CD4-positive, alpha-beta T cell (primary cell): ENCODE measurements at regions not wholly inside any gene's neighbourhood (a gene's known extent, or its start where the extent isn't known, plus 50 kb on each side); places are given as distances from the start of the nearest gene placed in this dataset.

Experiments used
- ATAC-seq: fragments of 200-7000 bp; cut with Tn5 transposase; one replicate; pipeline ENCODE4 v1.10.0; 2022; ENCODE audit warnings: mild to moderate bottlenecking; ENCODE audit not compliant: poor library complexity
- CTCF ChIA-PET: fragments of 350-600 bp; sonication (Branson Sonifier 250); formaldehyde crosslinking; loops from one replicate; lab custom pipeline; 2021; ENCODE audit warnings: antibody characterized with exemption, inconsistent platforms; lab: Charles Lee
- POLR2A ChIA-PET: fragments of 350-600 bp; sonication (Branson Sonifier 250); formaldehyde crosslinking; loops from one replicate; lab custom pipeline; 2021; ENCODE audit warnings: antibody characterized with exemption, inconsistent platforms; lab: Charles Lee
- DNase-seq, 14 experiments: peaks; one replicate each; pipeline ENCODE4 v3.0.0-alpha.2; 2013 to 2020; ENCODE audit warnings: mixed read lengths in 2 of 14
- H3K27ac ChIP-seq, 2 donors: one replicate each; pipeline versions ENCODE4 v1.5.1 to v1.7.0; 2013; ENCODE audit warnings: low read length in 2 of 2, low read depth in 1 of 2, mild to moderate bottlenecking in 1 of 2
- H3K27me3 ChIP-seq, 2 experiments: 1 replicate in 1 of 2; 2 replicates in 1 of 2; pipeline versions ENCODE4 v1.6.1 to v1.7.0; 2013; ENCODE audit warnings: low read length in 2 of 2, control low read depth in 1 of 2, mild to moderate bottlenecking in 1 of 2, moderate library complexity in 1 of 2; ENCODE audit not compliant: insufficient read depth in 2 of 2, control insufficient read depth in 1 of 2
- H3K36me3 ChIP-seq: one replicate; pipeline ENCODE4 v1.6.1; 2013; ENCODE audit warnings: low read length, control low read depth; ENCODE audit not compliant: insufficient read depth
- H3K4me1 ChIP-seq: one replicate; pipeline ENCODE4 v1.6.1; 2013; ENCODE audit warnings: low read length, control low read depth; ENCODE audit not compliant: insufficient read depth
- H3K4me3 ChIP-seq: one replicate; pipeline ENCODE4 v1.5.1; 2013; ENCODE audit warnings: mild to moderate bottlenecking, low read length, moderate library complexity
- H3K9me3 ChIP-seq, 2 experiments: 1 replicate in 1 of 2; 2 replicates in 1 of 2; pipeline versions ENCODE4 v1.6.1 to v1.7.0; 2013; ENCODE audit warnings: low read length in 2 of 2, mild to moderate bottlenecking in 2 of 2, control low read depth in 1 of 2, moderate library complexity in 1 of 2; ENCODE audit not compliant: control insufficient read depth in 1 of 2, insufficient read depth in 1 of 2
- H3K27ac Mint-ChIP-seq: one replicate; pipeline ENCODE4 v1.8.0; 2020; ENCODE audit warnings: mixed read lengths
- H3K27me3 Mint-ChIP-seq: one replicate; pipeline ENCODE4 v1.8.0; 2021; ENCODE audit warnings: mixed read lengths
- H3K36me3 Mint-ChIP-seq: one replicate; pipeline ENCODE4 v1.8.0; 2021; ENCODE audit warnings: low read depth, mixed read lengths
- H3K4me1 Mint-ChIP-seq: one replicate; pipeline ENCODE4 v1.8.0; 2021; ENCODE audit warnings: low read depth, mixed read lengths
- H3K4me3 Mint-ChIP-seq: one replicate; pipeline ENCODE4 v1.8.0; 2020; ENCODE audit warnings: mild to moderate bottlenecking, mixed read lengths
- H3K9me3 Mint-ChIP-seq: one replicate; pipeline ENCODE4 v1.8.0; 2020; ENCODE audit warnings: mixed read lengths
- CTCF ChIP-seq: fragments of 200-600 bp; IDR thresholded peaks from one replicate; pipeline ENCODE4 v1.8.0; 2022; ENCODE audit warnings: antibody characterized with exemption, mild to moderate bottlenecking
- intact Hi-C, 2 experiments: fragments of 100-400 bp; cut with DNase I in 1 of 2; cut with micrococcal nuclease in 1 of 2; formaldehyde crosslinking; loops; one replicate each; pipeline versions ENCODE4 v1.15.1 to v1.9.0; 2023 to 2025; cut with DNase I, micrococcal nuclease

DNA sequence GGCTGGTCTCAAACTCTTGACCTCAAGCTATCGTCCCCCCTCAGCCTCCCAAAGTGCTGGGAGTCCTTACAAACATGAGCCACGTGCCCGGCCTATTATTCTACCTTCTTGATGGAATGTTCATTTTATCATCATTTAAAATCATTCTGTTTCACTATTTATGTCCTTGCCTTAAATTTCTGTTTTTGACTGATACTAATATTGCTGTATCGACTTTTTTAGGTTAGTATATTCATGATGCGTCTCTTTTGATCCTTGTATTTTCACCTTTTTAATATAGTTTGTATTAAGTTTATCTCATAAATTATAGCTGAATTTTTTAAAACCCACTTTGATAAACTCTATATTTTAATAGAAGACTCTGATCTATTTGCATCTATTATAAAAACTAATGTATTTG lies 98.4 kb upstream of the STXBP5 start:
- H3K9me3 Mint-ChIP-seq: no peaks in the 10 kb centered on the region
- no peak overlapping the region for H3K27ac Mint-ChIP-seq
- H3K36me3 Mint-ChIP-seq: no peaks in the 10 kb centered on the region
- H3K4me1 Mint-ChIP-seq: peaks cover 54% of the 10 kb centered on the region
- DNase-seq (no peak), ATAC-seq (no peak)
- no peaks in the 10 kb centered on the region for H3K27me3 ChIP-seq
- intact Hi-C loops: no loop called here
- no peaks in the 10 kb centered on the region for H3K36me3 ChIP-seq
- POLR2A ChIA-PET: no interaction called here
- TF ChIP-seq CTCF: no peak
- no peak overlapping the region for H3K27ac ChIP-seq
- H3K9me3 ChIP-seq: no peaks in the 10 kb centered on the region
- CTCF ChIA-PET: no interaction called here
- no peaks in the 10 kb centered on the region for H3K27me3 Mint-ChIP-seq
- peaks cover 23% of the 10 kb centered on the region for H3K4me1 ChIP-seq
- no peak overlapping the region for H3K4me3 ChIP-seq
- H3K4me3 Mint-ChIP-seq: no peak overlapping the region

GRCh38 chr6:147106759-147107401 lies 97.3 kb upstream of the STXBP5 start:
- H3K36me3 Mint-ChIP-seq: no peaks in the 10 kb centered on the region
- H3K36me3 ChIP-seq: no peaks in the 10 kb centered on the region
- no peak overlapping the region for H3K4me3 ChIP-seq
- POLR2A ChIA-PET: interaction anchor here (0.7 kb wide), 1 partner anchor 96 kb away, joined by 3 read pairs; no protein-coding TSS in a partner anchor
- no peak overlapping the region for H3K4me3 Mint-ChIP-seq
- TF ChIP-seq CTCF: no peak
- H3K27ac ChIP-seq: no peak overlapping the region
- no peaks in the 10 kb centered on the region for H3K27me3 Mint-ChIP-seq
- intact Hi-C loops: no loop called here
- CTCF ChIA-PET: interaction anchor here (0.6 kb wide), 1 partner anchor 67 kb away, joined by 3 read pairs; no protein-coding TSS in a partner anchor
- H3K27me3 ChIP-seq: no peaks in the 10 kb centered on the region
- H3K4me1 Mint-ChIP-seq: peaks cover 63% of the 10 kb centered on the region
- no peaks in the 10 kb centered on the region for H3K9me3 Mint-ChIP-seq
- H3K4me1 ChIP-seq: peaks cover 23% of the 10 kb centered on the region
- ATAC-seq (no peak), DNase-seq (no peak)
- H3K27ac Mint-ChIP-seq: no peak overlapping the region
- H3K9me3 ChIP-seq: no peaks in the 10 kb centered on the region

DNA sequence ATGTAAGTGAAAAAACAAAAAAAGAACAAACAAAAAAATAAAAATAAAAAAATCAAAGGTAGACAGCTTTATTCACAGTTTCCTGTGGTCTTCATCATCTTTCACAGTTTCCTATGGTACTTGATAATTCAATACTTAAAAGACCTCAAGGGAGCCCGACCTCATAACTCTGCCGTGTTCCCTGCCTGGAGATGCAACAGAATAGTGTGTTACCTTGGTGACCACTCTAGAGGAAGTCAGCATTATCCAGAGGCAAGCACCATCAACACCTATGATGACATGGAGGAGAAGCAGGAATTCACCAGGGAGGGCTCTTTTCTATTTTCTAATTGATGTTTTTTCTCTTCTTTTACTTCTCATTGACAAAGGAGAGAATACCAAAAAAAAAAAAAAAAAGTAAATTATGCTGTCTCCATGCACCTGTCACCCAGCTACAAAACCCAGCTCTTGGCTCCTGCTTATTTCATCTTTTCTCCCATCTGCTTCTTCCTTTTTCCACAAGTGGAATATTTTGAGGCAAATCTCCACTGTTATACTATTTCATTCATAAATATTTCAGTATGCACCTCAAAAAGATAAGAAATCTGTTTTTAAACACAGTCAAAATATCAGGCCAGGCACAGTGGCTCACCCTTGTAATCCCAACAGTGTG lies 95.8 kb upstream of the STXBP5 start:
- H3K36me3 ChIP-seq: no peaks in the 10 kb centered on the region
- Mint-ChIP-seq H3K27ac (peak overlapping the region; percentile 60), H3K4me1 (peaks cover 61% of the 10 kb centered on the region), H3K36me3 (no peaks in the 10 kb centered on the region), H3K9me3 (no peaks in the 10 kb centered on the region), H3K27me3 (no peaks in the 10 kb centered on the region), H3K4me3 (peak overlapping the region; percentile 58)
- no peak for ATAC-seq
- TF ChIP-seq CTCF: no peak
- ChIA-PET CTCF (no interaction called here), POLR2A (interaction anchor here (0.9 kb wide), 1 partner anchor 95 kb away, joined by 3 read pairs; no protein-coding TSS in a partner anchor)
- peaks cover 21% of the 10 kb centered on the region for H3K4me1 ChIP-seq
- H3K27me3 ChIP-seq: no peaks in the 10 kb centered on the region
- H3K27ac ChIP-seq: no peak overlapping the region
- no peak overlapping the region for H3K4me3 ChIP-seq
- DNase-seq: peak in 1 of 14 experiments; percentile 7
- no peaks in the 10 kb centered on the region for H3K9me3 ChIP-seq
- intact Hi-C loops: loop anchor here in 1 of 2 experiments (2.0 kb wide), 1 partner anchor 94 kb away; no protein-coding TSS in a partner anchor
